HG02973 (cell line): ENCODE measurements at regions not wholly inside any gene's neighbourhood (a gene's known extent, or its start where the extent isn't known, plus 50 kb on each side); places are given as distances from the start of the nearest gene placed in this dataset.

ENCODE experiments used
- ATAC-seq: cut with Tn5 transposase; IDR thresholded peaks from one replicate; pipeline ENCODE4 v1.9.1; 2021; ENCODE audit warnings: moderate library complexity; ENCODE audit not compliant: unreplicated experiment

DNA sequence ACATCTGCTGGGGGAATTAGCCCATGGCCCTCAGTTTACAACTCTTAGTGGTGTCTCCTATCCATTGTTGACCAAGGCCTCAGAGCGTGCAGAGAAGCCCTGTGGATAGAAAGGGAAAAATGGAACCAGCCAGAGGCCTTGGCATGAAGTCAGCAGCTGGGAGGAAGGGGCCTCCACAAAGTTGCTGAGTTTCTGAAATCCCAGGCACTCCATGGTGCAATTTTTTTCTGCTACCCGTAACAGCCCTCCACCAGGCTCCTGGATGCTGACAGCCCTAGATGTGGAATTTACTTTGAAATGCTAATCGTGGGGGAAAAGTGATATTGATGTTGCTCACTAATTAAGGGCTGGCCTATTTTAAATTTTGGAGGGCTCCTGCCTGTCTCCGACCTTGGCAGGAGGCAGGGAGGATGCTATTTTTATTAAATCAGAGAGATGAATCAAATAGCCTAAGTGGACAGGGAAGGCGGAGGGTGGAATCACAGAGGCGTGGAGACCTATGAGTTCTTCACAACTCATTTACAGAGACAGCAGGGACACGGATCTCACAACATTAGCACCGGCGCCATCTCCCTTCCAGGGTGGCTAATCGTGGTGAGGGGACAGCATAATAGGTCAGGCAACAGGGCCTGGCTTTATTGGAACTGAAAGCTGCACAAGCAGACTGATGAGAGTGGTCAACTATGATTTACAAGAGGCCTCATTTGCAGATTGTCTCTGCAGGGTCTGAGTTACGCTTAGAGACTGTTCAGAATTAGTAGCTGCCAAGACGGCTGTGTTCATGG is 99.8 kb upstream of the WSCD2 start:
- no peak for ATAC-seq

DNA sequence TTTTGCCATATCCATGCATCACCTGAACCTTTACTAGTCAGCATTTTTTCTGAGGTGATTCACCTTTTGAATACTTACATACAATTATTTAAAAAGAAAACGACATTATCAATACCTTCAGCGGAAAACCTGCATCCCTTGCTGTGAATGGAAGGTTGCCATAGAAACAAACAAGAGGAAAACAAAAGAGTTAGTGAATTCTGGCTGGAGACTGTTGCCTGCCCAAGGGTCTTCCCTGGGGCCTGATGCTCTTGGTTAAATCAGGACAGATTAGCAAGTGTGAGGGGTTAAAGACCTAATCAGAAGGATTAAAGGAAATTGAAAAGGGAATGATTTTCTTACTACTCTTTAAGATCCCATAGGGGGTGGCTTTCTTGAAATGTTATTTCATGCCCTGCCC is 96.0 kb upstream of the WSCD2 start:
- no peak for ATAC-seq

DNA sequence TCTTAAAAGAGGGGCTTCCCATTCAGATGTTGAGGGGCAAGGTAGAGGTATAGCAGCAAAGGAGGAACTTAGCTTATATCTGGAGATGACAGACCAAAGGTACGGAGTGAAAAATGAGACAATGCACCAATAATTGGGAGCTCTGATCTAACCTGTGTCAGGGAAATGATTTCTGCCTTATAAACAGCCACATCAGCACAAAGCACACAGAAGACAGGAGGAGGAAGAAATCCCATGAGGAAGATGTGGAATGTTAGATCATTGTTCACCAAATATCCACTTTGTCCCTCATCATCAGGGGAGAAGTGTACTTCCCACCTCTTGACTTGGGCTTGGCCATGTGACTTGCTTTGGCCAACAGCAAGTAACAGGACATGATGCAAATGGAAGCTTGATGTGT is 93.7 kb upstream of the WSCD2 start:
- no peak for ATAC-seq

GRCh38 chr12:108037960-108038359 is 91.1 kb upstream of the WSCD2 start:
- no peak for ATAC-seq

GRCh38 chr12:108039794-108040193 is 89.3 kb upstream of the WSCD2 start:
- ATAC-seq = no peak

DNA sequence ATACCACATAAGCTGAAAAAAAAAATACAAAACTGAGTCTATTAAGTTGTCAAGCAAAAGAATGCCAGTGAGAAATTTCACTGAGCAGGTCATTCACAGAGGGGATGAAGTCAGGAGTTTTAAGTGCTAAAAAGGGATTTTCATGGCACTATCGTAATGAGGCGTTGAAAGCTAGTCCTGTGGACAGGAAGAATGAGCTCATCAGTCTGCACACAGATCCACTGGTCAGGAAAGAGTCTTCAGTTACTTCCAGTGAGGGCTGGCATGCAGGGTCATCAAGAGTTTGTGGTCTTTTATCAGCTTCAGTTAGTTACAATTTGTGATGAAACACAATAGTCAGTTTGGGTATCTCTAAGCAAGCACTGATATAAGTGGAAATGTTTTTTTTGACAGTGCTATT is 88.1 kb upstream of the WSCD2 start:
- ATAC-seq = no peak

- no peak for ATAC-seq
Observed at GRCh38 chr12:108043286-108043685, 85.8 kb upstream of the WSCD2 start.

- ATAC-seq = no peak
Observed at GRCh38 chr12:108043750-108044533, 85.1 kb upstream of the WSCD2 start.

DNA sequence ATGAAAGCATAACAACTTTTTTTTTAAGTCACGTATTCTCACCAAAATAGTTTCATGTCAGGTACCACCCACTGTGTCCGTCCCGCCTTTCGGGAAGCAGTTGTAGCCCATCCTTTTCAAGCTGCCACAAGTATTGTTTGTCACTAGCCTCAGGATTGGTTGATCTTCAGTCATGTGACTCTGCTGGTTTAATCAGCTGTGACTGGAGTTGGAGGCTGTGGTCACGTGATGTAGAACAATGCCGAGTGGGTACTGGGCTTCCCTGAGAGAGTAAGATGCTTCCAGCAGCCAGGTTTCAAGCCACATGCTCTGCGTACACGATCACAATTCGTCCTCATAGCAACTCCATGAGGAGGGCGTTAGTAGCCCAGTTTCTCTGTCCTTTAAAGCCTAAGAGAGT is 83.0 kb upstream of the WSCD2 start:
- no peak for ATAC-seq

DNA sequence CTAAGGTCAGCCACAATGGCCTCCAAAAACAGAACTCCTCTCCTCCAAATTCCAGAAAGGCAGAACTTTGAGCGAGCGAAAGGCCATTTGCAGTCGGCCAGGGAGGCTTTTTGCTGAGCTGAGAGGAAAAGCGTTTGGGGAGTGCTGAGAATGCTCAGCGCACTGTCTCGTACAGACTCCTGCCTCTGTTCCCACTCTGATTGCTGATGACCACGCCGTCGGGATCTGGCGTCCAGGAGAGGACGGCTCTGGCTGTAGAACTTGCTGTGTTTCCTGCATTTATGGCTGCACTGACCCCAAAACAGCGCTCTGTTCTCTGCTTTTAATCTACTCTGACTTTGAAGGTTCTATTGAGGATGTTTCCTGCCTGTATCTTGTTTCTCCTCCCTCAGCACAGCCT is 82.4 kb upstream of the WSCD2 start:
- no peak for ATAC-seq

DNA sequence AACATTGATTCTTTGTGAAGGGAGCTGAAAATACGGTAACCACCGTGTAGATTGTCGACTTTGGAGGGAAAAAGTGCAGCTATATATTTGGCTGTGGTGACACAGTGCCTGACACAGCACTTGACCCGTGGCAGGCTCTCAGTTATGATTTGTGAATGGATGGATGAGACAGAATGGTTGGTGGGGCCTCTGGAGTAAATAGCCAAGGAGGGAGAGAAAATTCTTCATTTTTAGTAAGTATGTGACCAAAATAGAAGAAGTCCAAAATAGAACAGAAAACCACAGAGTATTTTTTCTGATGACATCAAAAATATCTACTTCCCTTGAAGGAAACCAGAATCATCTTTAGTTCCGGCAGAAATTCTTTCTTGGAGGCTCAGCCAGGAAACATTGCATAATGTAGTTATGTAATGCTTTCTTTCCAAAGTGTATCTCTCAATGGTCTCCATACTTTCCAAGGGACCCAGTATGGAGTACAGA is 82.0 kb upstream of the WSCD2 start:
- ATAC-seq = no peak

GRCh38 chr12:108048686-108049085 is 80.4 kb upstream of the WSCD2 start:
- no peak for ATAC-seq

GRCh38 chr12:108050696-108051095 is 78.4 kb upstream of the WSCD2 start:
- ATAC-seq = no peak

DNA sequence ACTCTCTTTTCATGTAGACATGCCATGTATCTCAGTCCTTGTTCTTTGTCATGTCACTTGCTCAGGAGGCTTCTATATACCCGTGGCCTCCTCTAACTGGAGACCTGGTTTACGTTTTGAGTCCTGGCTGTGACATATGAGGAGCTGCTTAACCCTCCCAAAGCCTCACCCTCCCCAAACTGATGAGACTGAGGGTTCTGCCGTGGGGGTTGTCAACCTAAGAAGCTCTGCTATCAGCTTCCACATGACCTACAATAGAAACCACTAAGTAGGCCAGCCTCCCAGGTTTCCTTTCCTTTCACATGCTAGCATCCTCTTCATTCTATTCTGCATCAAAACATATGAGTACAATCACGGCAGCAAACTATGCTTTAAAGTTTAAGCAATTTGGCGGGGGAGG is 76.8 kb upstream of the WSCD2 start:
- ATAC-seq = no peak

DNA sequence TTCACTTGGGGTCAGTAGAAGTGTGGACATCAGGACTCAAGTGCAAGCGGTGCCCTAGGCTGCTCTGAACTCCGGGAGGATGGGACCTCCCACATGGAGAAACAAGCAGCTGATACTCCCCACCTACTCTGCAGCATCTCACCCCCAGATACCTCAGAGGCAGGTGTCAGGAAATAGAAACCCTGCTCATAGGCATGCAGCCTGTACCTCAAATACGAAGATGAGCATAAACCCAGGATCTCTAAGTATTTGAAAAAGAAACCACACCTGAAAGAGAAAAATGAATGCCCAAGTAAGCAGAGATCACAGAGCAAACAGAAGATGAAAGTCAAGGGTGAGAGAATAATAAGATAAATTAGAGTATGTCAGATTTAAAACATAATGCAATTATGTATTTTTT is 75.6 kb upstream of the WSCD2 start:
- ATAC-seq = no peak

GRCh38 chr12:108054496-108054895 is 74.6 kb upstream of the WSCD2 start:
- no peak for ATAC-seq

DNA sequence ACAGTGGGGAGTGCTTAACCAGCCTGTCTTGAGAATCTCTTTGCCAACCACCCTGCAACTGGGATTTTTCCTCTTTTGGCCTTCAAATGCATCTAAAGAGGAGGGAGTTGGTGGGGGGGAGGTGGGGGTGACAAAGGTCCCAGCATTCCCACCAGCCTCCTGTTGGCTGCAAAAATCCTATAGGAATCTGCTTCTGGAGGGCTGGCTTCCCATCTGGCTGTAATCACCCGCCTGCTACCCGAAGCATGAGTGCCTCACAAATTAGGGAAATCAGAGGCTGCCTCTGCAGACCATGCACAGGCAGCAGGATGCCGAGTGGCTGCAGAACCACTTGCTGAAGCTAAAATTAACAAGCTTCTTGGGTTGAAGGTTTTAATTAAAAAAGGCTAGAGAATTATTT is 73.9 kb upstream of the WSCD2 start:
- ATAC-seq = no peak

DNA sequence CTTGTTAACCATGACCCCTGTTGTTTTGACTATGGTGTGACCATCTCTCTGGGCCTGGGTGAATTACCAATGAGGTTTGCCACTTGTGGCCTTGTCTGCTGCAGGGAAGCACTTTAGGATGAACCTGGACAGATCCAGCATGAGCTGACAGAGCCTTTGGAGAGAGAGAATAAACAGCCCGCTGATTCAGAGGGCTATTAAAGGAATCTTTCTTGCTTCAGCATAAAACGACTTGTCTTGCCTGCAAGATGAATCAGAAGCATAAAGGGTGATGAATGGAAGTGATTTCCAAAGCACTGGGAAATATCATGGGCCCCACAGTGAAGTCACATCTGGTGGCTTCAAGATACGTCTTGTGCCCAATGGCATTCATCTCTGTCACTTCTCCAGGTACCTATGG is 69.0 kb upstream of the WSCD2 start:
- no peak for ATAC-seq

- ATAC-seq = no peak
Observed at GRCh38 chr12:108060903-108061302, 68.2 kb upstream of the WSCD2 start.

- ATAC-seq = no peak
Observed at GRCh38 chr12:108063192-108063591, 65.9 kb upstream of the WSCD2 start.

GRCh38 chr12:108065069-108065468 is 64.0 kb upstream of the WSCD2 start:
- no peak for ATAC-seq
